ENCODE measurements at regions not wholly inside any gene's neighbourhood (a gene's known extent, or its start where the extent isn't known, plus 50 kb on each side); places are given as distances from the start of the nearest gene placed in this dataset.
"Not testable (repeated sequence)": the region's sequence is repeated elsewhere in the genome, so short reads cannot be mapped to it uniquely, and the experiment has no call there.

GRCh38 chr9:17888066-17888465 is 309.2 kb downstream of the SH3GL2 start:
- no peak overlapping the region for H3K9ac ChIP-seq (ENCODE audit: low read length)
- H3K79me2 ChIP-seq (ENCODE audit: low read length) = no peaks in the 10 kb centered on the region
- H3K36me3 ChIP-seq (replicated peaks; ENCODE audit: low read depth, low read length) = no peaks in the 10 kb centered on the region
- no peaks in the 10 kb centered on the region for H3K4me1 ChIP-seq (ENCODE audit: low read length)
- H4K20me1 ChIP-seq (ENCODE audit: insufficient read depth, low read length) = no peaks in the 10 kb centered on the region
- TF ChIP-seq EZH2phosphoT487 (IDR thresholded peaks at IDR 0.05; ENCODE audit: low read depth) (no peak), CTCF (IDR thresholded peaks at IDR 0.05; ENCODE audit: low read depth, low read length) (no peak)
- no peaks in the 10 kb centered on the region for H3K27me3 ChIP-seq (ENCODE audit: low read depth, low read length)
- no peaks in the 10 kb centered on the region for H3K9me3 ChIP-seq (ENCODE audit: insufficient read depth, low read length)
- H3K27ac ChIP-seq (ENCODE audit: low read length) = no peak overlapping the region
- H3K4me3 ChIP-seq (ENCODE audit: low read length) = no peak overlapping the region
- H2AFZ ChIP-seq (ENCODE audit: low read depth, low read length) = no peak overlapping the region
- no peak overlapping the region for H3K4me2 ChIP-seq (ENCODE audit: low read length)

GRCh38 chr9:17888964-17889363 is 310.1 kb downstream of the SH3GL2 start:
- not testable (repeated sequence) for H3K9ac ChIP-seq (ENCODE audit: low read length); H3K4me3 ChIP-seq (ENCODE audit: low read length); H3K79me2 ChIP-seq (ENCODE audit: low read length); H4K20me1 ChIP-seq (ENCODE audit: insufficient read depth, low read length); H3K27me3 ChIP-seq (ENCODE audit: low read depth, low read length); H3K9me3 ChIP-seq (ENCODE audit: insufficient read depth, low read length); H3K36me3 ChIP-seq (replicated peaks; ENCODE audit: low read depth, low read length); H3K27ac ChIP-seq (ENCODE audit: low read length); H3K4me1 ChIP-seq (ENCODE audit: low read length); H3K4me2 ChIP-seq (ENCODE audit: low read length); H2AFZ ChIP-seq (ENCODE audit: low read depth, low read length)

DNA sequence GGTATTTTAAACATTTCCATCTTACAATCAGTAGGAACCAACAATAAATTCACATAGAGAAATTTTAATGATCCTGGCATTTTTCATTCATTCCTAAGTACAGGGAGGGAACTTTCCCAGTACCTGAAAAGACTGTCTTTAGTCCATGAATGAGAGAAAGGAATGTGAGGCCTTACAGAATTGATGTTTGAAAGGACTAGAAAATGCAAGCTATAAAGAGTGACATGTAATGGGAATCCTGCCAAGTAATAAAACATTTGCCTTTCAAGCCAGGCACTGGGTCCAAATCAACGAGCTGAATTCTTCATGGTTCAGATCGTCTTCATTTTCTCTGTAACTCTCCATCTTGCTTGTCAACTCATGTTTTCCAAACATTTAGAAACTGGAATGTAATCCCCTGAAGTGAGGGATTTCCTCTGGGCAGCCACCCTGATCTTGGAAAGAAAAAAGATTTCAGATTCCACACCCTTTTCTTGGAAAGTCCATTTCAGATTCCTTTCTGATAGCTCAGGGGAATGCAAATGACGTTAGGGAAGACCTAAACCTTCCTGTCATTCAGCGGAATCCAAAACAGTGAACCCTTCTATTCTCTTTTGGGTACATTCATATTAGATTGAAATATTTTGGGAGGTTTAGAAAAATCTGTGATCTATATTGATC is 315.8 kb downstream of the SH3GL2 start:
- Histone ChIP-seq H2AFZ (ENCODE audit: low read depth, low read length) (no peak overlapping the region), H3K27ac (ENCODE audit: low read length) (no peak overlapping the region), H3K9me3 (ENCODE audit: insufficient read depth, low read length) (no peaks in the 10 kb centered on the region), H3K27me3 (ENCODE audit: low read depth, low read length) (no peaks in the 10 kb centered on the region), H3K4me1 (ENCODE audit: low read length) (no peaks in the 10 kb centered on the region), H3K79me2 (ENCODE audit: low read length) (no peaks in the 10 kb centered on the region), H3K4me2 (ENCODE audit: low read length) (no peak overlapping the region), H3K4me3 (ENCODE audit: low read length) (no peak overlapping the region), H3K9ac (ENCODE audit: low read length) (no peak overlapping the region), H4K20me1 (ENCODE audit: insufficient read depth, low read length) (no peaks in the 10 kb centered on the region), H3K36me3 (replicated peaks; ENCODE audit: low read depth, low read length) (no peaks in the 10 kb centered on the region)
- TF ChIP-seq CTCF (IDR thresholded peaks at IDR 0.05; ENCODE audit: low read depth, low read length) (no peak), EZH2phosphoT487 (IDR thresholded peaks at IDR 0.05; ENCODE audit: low read depth) (no peak)

GRCh38 chr9:17900606-17901005 is 321.7 kb downstream of the SH3GL2 start:
- Histone ChIP-seq H3K4me3 (ENCODE audit: low read length) (no peak overlapping the region), H3K4me1 (ENCODE audit: low read length) (no peaks in the 10 kb centered on the region), H3K27me3 (ENCODE audit: low read depth, low read length) (no peaks in the 10 kb centered on the region), H3K27ac (ENCODE audit: low read length) (no peak overlapping the region), H3K9ac (ENCODE audit: low read length) (no peak overlapping the region), H3K79me2 (ENCODE audit: low read length) (no peaks in the 10 kb centered on the region), H3K4me2 (ENCODE audit: low read length) (no peak overlapping the region), H3K9me3 (ENCODE audit: insufficient read depth, low read length) (no peaks in the 10 kb centered on the region), H4K20me1 (ENCODE audit: insufficient read depth, low read length) (no peaks in the 10 kb centered on the region), H3K36me3 (replicated peaks; ENCODE audit: low read depth, low read length) (no peaks in the 10 kb centered on the region), H2AFZ (ENCODE audit: low read depth, low read length) (no peak overlapping the region)
- TF ChIP-seq CTCF (IDR thresholded peaks at IDR 0.05; ENCODE audit: low read depth, low read length) = no peak
- TF ChIP-seq EZH2phosphoT487 (IDR thresholded peaks at IDR 0.05; ENCODE audit: low read depth) = no peak
